HCT116 (cell line): ENCODE measurements at regions not wholly inside any gene's neighbourhood (a gene's known extent, or its start where the extent isn't known, plus 50 kb on each side); places are given as distances from the start of the nearest gene placed in this dataset.

Experiments
- ATAC-seq: fragments of 200-7000 bp; cut with Tn5 transposase; 2 replicates; pipeline ENCODE4 v1.9.1; 2020; ENCODE audit warnings: mild to moderate bottlenecking, moderate library complexity
- BruUV-seq: library from RNA; stranded (reverse); fragments of 400-500 nt; replicated peaks from 2 replicates; lab custom pipeline; 2021; lab: Mats Ljungman, UMichigan
- CTCF ChIA-PET: fragments of 300-600 bp; sonication (Branson Sonifier 250); formaldehyde crosslinking; loops from one replicate; lab custom pipeline; 2021; ENCODE audit warnings: antibody characterized with exemption; lab: Charles Lee
- POLR2A ChIA-PET: fragments of 300-600, 350-600 bp; sonication (Branson Sonifier 250); formaldehyde crosslinking; loops from one replicate; lab custom pipeline; 2021; ENCODE audit warnings: antibody characterized with exemption; lab: Charles Lee
- RAD21 ChIA-PET, 2 experiments: fragments of 300-600 bp; sonication (Branson Sonifier 250); formaldehyde crosslinking; loops; one replicate each; lab custom pipeline; 2023; ENCODE audit warnings: low total read pairs in 2 of 2; ENCODE audit not compliant: uncharacterized antibody in 2 of 2, unreplicated experiment in 2 of 2, low non-redundant PET in 1 of 2; lab: Charles Lee
- DNase-seq: peaks from one replicate; pipeline ENCODE4 v3.0.0-alpha.2; 2010; ENCODE audit warnings: low read depth, low spot score
- H2AFZ ChIP-seq: fragments of 200-600 bp; shearing (Covaris generic), sonication (generic); 2 replicates; pipeline ENCODE4 v1.6.1; 2017; ENCODE audit warnings: low read depth, mixed run types, mixed read lengths, antibody characterized with exemption, low read length; ENCODE audit not compliant: poor library complexity, severe bottlenecking
- H3K27ac ChIP-seq: 2 replicates; pipeline ENCODE4 v1.5.1; 2012; ENCODE audit warnings: low read depth, low read length
- H3K27me3 ChIP-seq: fragments of 200-600 bp; sonication (generic); 2 replicates; pipeline ENCODE4 v1.6.1; 2016; ENCODE audit warnings: mixed run types, low read length, mixed read lengths; ENCODE audit not compliant: insufficient read depth
- H3K36me3 ChIP-seq, 2 experiments: fragments of 200-500 bp in 1 of 2; fragments of 200-600 bp in 1 of 2; sonication (Bioruptor generic) in 1 of 2; sonication (generic) in 1 of 2; 2 replicates each; pipeline versions ENCODE4 v1.5.1 to v1.6.1; 2014 to 2016; ENCODE audit warnings: low read length in 2 of 2, inconsistent platforms in 1 of 2, mixed read lengths in 1 of 2, mixed run types in 1 of 2; ENCODE audit not compliant: insufficient read depth in 2 of 2, control insufficient read depth in 1 of 2
- H3K4me1 ChIP-seq, 2 experiments: fragments of 200-600 bp in 1 of 2; sonication (generic) in 1 of 2; 2 replicates each; pipeline versions ENCODE4 v1.5.1 to v1.6.1; 2012 to 2017; ENCODE audit warnings: low read length in 2 of 2, inconsistent platforms in 1 of 2, mild to moderate bottlenecking in 1 of 2, mixed read lengths in 1 of 2, mixed run types in 1 of 2, moderate library complexity in 1 of 2; ENCODE audit not compliant: insufficient read depth in 2 of 2, control insufficient read depth in 1 of 2
- H3K4me2 ChIP-seq: fragments of 200-600 bp; sonication (generic); 2 replicates; pipeline ENCODE4 v1.6.1; 2017; ENCODE audit warnings: mixed run types, low read length, mixed read lengths
- H3K4me3 ChIP-seq, 2 experiments: fragments of 200-600 bp in 1 of 2; sonication (generic) in 1 of 2; replicated peaks in 1 of 2; 2 replicates each; pipeline ENCODE4 v1.5.1; 2011 to 2016; ENCODE audit warnings: low read length in 2 of 2, control low read depth in 1 of 2, low read depth in 1 of 2, mild to moderate bottlenecking in 1 of 2, mixed read lengths in 1 of 2, mixed run types in 1 of 2
- H3K79me2 ChIP-seq: fragments of 200-600 bp; sonication (generic); 2 replicates; pipeline ENCODE4 v1.6.1; 2017; ENCODE audit warnings: mild to moderate bottlenecking, mixed run types, low read length, moderate library complexity, mixed read lengths; ENCODE audit not compliant: insufficient read depth
- H3K9ac ChIP-seq: fragments of 200-600 bp; sonication (generic); 2 replicates; pipeline ENCODE4 v1.6.1; 2016; ENCODE audit warnings: low read length, mixed read lengths
- H3K9me2 ChIP-seq: fragments of 200-600 bp; sonication (generic), shearing (Covaris generic); 2 replicates; pipeline ENCODE4 v1.6.1; 2017; ENCODE audit warnings: mixed run types, mild to moderate bottlenecking, moderate library complexity; ENCODE audit not compliant: insufficient read depth
- H3K9me3 ChIP-seq, 2 experiments: fragments of 200-500 bp in 1 of 2; fragments of 200-600 bp in 1 of 2; sonication (Bioruptor generic) in 1 of 2; sonication (generic) in 1 of 2; 2 replicates each; pipeline ENCODE4 v1.6.1; 2014 to 2017; ENCODE audit warnings: low read length in 2 of 2, mixed read lengths in 2 of 2, inconsistent platforms in 1 of 2, low read depth in 1 of 2, mild to moderate bottlenecking in 1 of 2, mixed run types in 1 of 2, moderate library complexity in 1 of 2; ENCODE audit not compliant: control insufficient read depth in 1 of 2, insufficient read depth in 1 of 2
- H4K20me1 ChIP-seq: fragments of 200-600 bp; sonication (generic), shearing (Covaris generic); 2 replicates; pipeline ENCODE4 v1.6.1; 2017; ENCODE audit warnings: mixed run types, mild to moderate bottlenecking, moderate library complexity; ENCODE audit not compliant: insufficient read depth
- CEBPB ChIP-seq: IDR thresholded peaks from 2 replicates; pipeline ENCODE4 v1.6.1; 2012; ENCODE audit warnings: low read depth
- EGR1 ChIP-seq: IDR thresholded peaks from 2 replicates; pipeline ENCODE4 v1.6.1; 2012; ENCODE audit warnings: low read depth
- EZH2 ChIP-seq: fragments of 200-600 bp; sonication (generic); IDR thresholded peaks from 2 replicates; pipeline ENCODE4 v1.6.1; 2017; ENCODE audit warnings: antibody characterized with exemption, mixed run types
- JUND ChIP-seq: IDR thresholded peaks from 2 replicates; pipeline ENCODE4 v1.6.1; 2012
- POLR2AphosphoS5 ChIP-seq: IDR thresholded peaks from 2 replicates; pipeline ENCODE4 v1.6.1; 2011; ENCODE audit warnings: mild to moderate bottlenecking, low read depth, low read length, moderate library complexity
- RAD21 ChIP-seq: IDR thresholded peaks from 2 replicates; pipeline ENCODE4 v1.6.1; 2012; ENCODE audit warnings: low read depth, mild to moderate bottlenecking
- REST ChIP-seq: IDR thresholded peaks from 2 replicates; pipeline ENCODE4 v1.6.1; 2012; ENCODE audit warnings: low read depth
- SIN3A ChIP-seq: IDR thresholded peaks from 2 replicates; pipeline ENCODE4 v1.6.1; 2012; ENCODE audit warnings: low read depth
- YY1 ChIP-seq: IDR thresholded peaks from 2 replicates; pipeline ENCODE4 v1.6.1; 2011; ENCODE audit warnings: low read length, low read depth, moderate library complexity, mild to moderate bottlenecking; ENCODE audit not compliant: insufficient replicate concordance; ENCODE audit errors: extremely low read depth
- ZFX ChIP-seq: fragments of 450-650 bp; IDR thresholded peaks from 2 replicates; pipeline ENCODE4 v1.6.1; 2017
- intact Hi-C: fragments of 100-400 bp; cut with micrococcal nuclease; formaldehyde crosslinking; loops from 2 replicates; pipeline ENCODE4 v1.10.0; 2022

GRCh38 chr17:71011391-71011790, 842.1 kb downstream of the KCNJ2 start:
- ChIA-PET CTCF (interaction anchor here (1.0 kb wide), 1 partner anchor 244 kb away, joined by 3 read pairs; no protein-coding TSS in a partner anchor), POLR2A (no interaction called here), RAD21 (no interaction called here)
- Histone ChIP-seq H3K4me1 (no peaks in the 10 kb centered on the region), H3K9me2 (no peaks in the 10 kb centered on the region), H3K27me3 (no peaks in the 10 kb centered on the region), H2AFZ (no peak overlapping the region), H3K9me3 (no peaks in the 10 kb centered on the region), H3K36me3 (no peaks in the 10 kb centered on the region), H3K4me3 (no peak overlapping the region), H3K79me2 (no peaks in the 10 kb centered on the region), H4K20me1 (no peaks in the 10 kb centered on the region), H3K4me2 (no peak overlapping the region), H3K9ac (no peak overlapping the region), H3K27ac (no peak overlapping the region)
- no TSS peak for BruUV-seq
- TF ChIP-seq JUND (no peak), EGR1 (no peak), REST (no peak), SIN3A (no peak), RAD21 (no peak), CEBPB (no peak), ZFX (no peak), POLR2AphosphoS5 (no peak), EZH2 (no peak), YY1 (no peak)
- DNase-seq (no peak), ATAC-seq (no peak)
- intact Hi-C loops, result no loop called here
